HG03378 (cell line): ENCODE measurements at regions not wholly inside any gene's neighbourhood (a gene's known extent, or its start where the extent isn't known, plus 50 kb on each side); places are given as distances from the start of the nearest gene placed in this dataset.

ENCODE experiments used
- ATAC-seq: cut with Tn5 transposase; IDR thresholded peaks from one replicate; pipeline ENCODE4 v1.9.1; 2021; ENCODE audit warnings: mild to moderate bottlenecking, moderate library complexity; ENCODE audit not compliant: unreplicated experiment

GRCh38 chr12:13597837-13598236 is 383.6 kb downstream of the GRIN2B start:
- no peak for ATAC-seq

GRCh38 chr12:13597166-13597565 is 384.2 kb downstream of the GRIN2B start:
- no peak for ATAC-seq

GRCh38 chr12:13596714-13597113 is 384.7 kb downstream of the GRIN2B start:
- ATAC-seq = no peak

- ATAC-seq = no peak
Observed at GRCh38 chr12:13595536-13596443, 385.6 kb downstream of the GRIN2B start.

- ATAC-seq = no peak
Observed at GRCh38 chr12:13594731-13595514, 386.5 kb downstream of the GRIN2B start.

- ATAC-seq = no peak
Observed at GRCh38 chr12:13592063-13592942, 389.1 kb downstream of the GRIN2B start.

GRCh38 chr12:13591488-13591887 is 389.9 kb downstream of the GRIN2B start:
- ATAC-seq = no peak

GRCh38 chr12:13591059-13591458 is 390.3 kb downstream of the GRIN2B start:
- ATAC-seq = no peak

- no peak for ATAC-seq
Observed at GRCh38 chr12:13588574-13588973, 392.0 kb downstream of the EMP1 start.

GRCh38 chr12:13587721-13588390 is 391.3 kb downstream of the EMP1 start:
- no peak for ATAC-seq

- no peak for ATAC-seq
Observed at GRCh38 chr12:13586361-13586760, 389.8 kb downstream of the EMP1 start.

- ATAC-seq = no peak
Observed at GRCh38 chr12:13584541-13584940, 388.0 kb downstream of the EMP1 start.

- no peak for ATAC-seq
Observed at GRCh38 chr12:13583630-13584029, 387.1 kb downstream of the EMP1 start.

GRCh38 chr12:13582421-13582820 is 385.9 kb downstream of the EMP1 start:
- no peak for ATAC-seq

- no peak for ATAC-seq
Observed at GRCh38 chr12:13581031-13581430, 384.5 kb downstream of the EMP1 start.

- no peak for ATAC-seq
Observed at GRCh38 chr12:13580206-13580605, 383.7 kb downstream of the EMP1 start.

GRCh38 chr12:13576935-13577500 is 380.5 kb downstream of the EMP1 start:
- ATAC-seq = no peak

GRCh38 chr12:13573698-13574321 is 377.3 kb downstream of the EMP1 start:
- no peak for ATAC-seq

- no peak for ATAC-seq
Observed at GRCh38 chr12:13571035-13571434, 374.5 kb downstream of the EMP1 start.
